H1 (cell line): ENCODE measurements at regions not wholly inside any gene's neighbourhood (a gene's known extent, or its start where the extent isn't known, plus 50 kb on each side); places are given as distances from the start of the nearest gene placed in this dataset.
"Not testable (repeated sequence)": the region's sequence is repeated elsewhere in the genome, so short reads cannot be mapped to it uniquely, and the experiment has no call there.

Experiments used
- BCL11A ChIP-seq, 2 experiments: IDR thresholded peaks; one replicate each; pipeline ENCODE4 v1.6.1; 2011; ENCODE audit warnings: low read depth in 2 of 2, low read length in 2 of 2, mild to moderate bottlenecking in 2 of 2
- CHD2 ChIP-seq: IDR thresholded peaks from 2 replicates; pipeline ENCODE4 v1.6.1; 2012; ENCODE audit warnings: low read length, improper control_type of control experiment
- EP300 ChIP-seq, 2 experiments: IDR thresholded peaks; 1 replicate in 1 of 2; 2 replicates in 1 of 2; pipeline ENCODE4 v1.6.1; 2011 to 2012; ENCODE audit warnings: low read depth in 2 of 2, low read length in 2 of 2, mild to moderate bottlenecking in 2 of 2, borderline replicate concordance in 1 of 2, inconsistent platforms in 1 of 2, moderate library complexity in 1 of 2
- EZH2 ChIP-seq: fragments of 200-600 bp; sonication (generic); IDR thresholded peaks from 2 replicates; pipeline ENCODE4 v1.7.1; 2012; ENCODE audit warnings: low read depth, mild to moderate bottlenecking, moderate library complexity, low read length, inconsistent platforms; ENCODE audit not compliant: severe bottlenecking
- POLR2A ChIP-seq, 2 experiments: IDR thresholded peaks; 1 replicate in 1 of 2; 2 replicates in 1 of 2; pipeline ENCODE4 v1.6.1; 2011; ENCODE audit warnings: low read depth in 2 of 2, low read length in 2 of 2, mild to moderate bottlenecking in 2 of 2; ENCODE audit errors: control extremely low read depth in 1 of 2
- POLR2AphosphoS5 ChIP-seq: IDR thresholded peaks from 2 replicates; pipeline ENCODE4 v1.6.1; 2011; ENCODE audit warnings: low read depth, low read length
- YY1 ChIP-seq: IDR thresholded peaks from 2 replicates; pipeline ENCODE4 v1.6.1; 2011; ENCODE audit warnings: low read depth, mild to moderate bottlenecking, low read length
- ZNF274 ChIP-seq: IDR thresholded peaks from 2 replicates; pipeline ENCODE4 v1.7.0; 2012; ENCODE audit warnings: low read length, borderline replicate concordance; ENCODE audit errors: extremely low read depth
- TF ChIP-seq, protein P1 (sequence below): IDR thresholded peaks from 2 replicates; pipeline ENCODE4 v1.6.1; 2011; ENCODE audit warnings: low read length, improper control_type of control experiment
- TF ChIP-seq, protein P2 (sequence below), 3 experiments: IDR thresholded peaks; 1 replicate in 2 of 3; 2 replicates in 1 of 3; pipeline versions ENCODE4 v1.5.1 to v1.6.1; 2011; ENCODE audit warnings: low read length in 3 of 3, mild to moderate bottlenecking in 3 of 3, inconsistent platforms in 2 of 3, low read depth in 1 of 3, moderate library complexity in 1 of 3; ENCODE audit not compliant: insufficient read depth in 1 of 3; ENCODE audit errors: control extremely low read depth in 1 of 3

DNA sequence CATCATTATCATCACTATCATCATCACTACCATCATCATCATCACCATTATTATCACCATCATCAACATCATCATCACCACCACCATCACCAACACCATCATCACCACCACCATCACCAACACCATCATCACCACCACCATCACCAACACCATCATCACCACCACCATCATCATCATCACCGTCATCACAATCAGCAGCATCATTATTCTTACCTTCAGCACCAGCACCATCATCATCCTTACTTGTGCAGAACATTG, 155.2 kb downstream of the ACTR3B start:
- not testable (repeated sequence) for TF ChIP-seq EZH2; POLR2AphosphoS5; CHD2; BCL11A (IDR thresholded peaks at IDR 0.05; ENCODE audit: low read depth in 2 of 2, low read length in 2 of 2); ZNF274; EP300 (IDR thresholded peaks at IDR 0.05; ENCODE audit: borderline replicate concordance in 1 of 2, low read depth in 2 of 2, low read length in 2 of 2); POLR2A (IDR thresholded peaks at IDR 0.05; ENCODE audit: control extremely low read depth in 1 of 2, low read depth in 2 of 2, low read length in 2 of 2); YY1
- TF ChIP-seq, protein P1, sequence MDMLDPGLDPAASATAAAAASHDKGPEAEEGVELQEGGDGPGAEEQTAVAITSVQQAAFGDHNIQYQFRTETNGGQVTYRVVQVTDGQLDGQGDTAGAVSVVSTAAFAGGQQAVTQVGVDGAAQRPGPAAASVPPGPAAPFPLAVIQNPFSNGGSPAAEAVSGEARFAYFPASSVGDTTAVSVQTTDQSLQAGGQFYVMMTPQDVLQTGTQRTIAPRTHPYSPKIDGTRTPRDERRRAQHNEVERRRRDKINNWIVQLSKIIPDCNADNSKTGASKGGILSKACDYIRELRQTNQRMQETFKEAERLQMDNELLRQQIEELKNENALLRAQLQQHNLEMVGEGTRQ = not testable (repeated sequence)
- TF ChIP-seq, protein P2, sequence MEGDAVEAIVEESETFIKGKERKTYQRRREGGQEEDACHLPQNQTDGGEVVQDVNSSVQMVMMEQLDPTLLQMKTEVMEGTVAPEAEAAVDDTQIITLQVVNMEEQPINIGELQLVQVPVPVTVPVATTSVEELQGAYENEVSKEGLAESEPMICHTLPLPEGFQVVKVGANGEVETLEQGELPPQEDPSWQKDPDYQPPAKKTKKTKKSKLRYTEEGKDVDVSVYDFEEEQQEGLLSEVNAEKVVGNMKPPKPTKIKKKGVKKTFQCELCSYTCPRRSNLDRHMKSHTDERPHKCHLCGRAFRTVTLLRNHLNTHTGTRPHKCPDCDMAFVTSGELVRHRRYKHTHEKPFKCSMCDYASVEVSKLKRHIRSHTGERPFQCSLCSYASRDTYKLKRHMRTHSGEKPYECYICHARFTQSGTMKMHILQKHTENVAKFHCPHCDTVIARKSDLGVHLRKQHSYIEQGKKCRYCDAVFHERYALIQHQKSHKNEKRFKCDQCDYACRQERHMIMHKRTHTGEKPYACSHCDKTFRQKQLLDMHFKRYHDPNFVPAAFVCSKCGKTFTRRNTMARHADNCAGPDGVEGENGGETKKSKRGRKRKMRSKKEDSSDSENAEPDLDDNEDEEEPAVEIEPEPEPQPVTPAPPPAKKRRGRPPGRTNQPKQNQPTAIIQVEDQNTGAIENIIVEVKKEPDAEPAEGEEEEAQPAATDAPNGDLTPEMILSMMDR (IDR thresholded peaks at IDR 0.05; ENCODE audit: control extremely low read depth in 1 of 3, insufficient read depth in 1 of 3, low read depth in 1 of 3, low read length in 3 of 3) = not testable (repeated sequence)
